MM.1S (cell line): ENCODE measurements at regions not wholly inside any gene's neighbourhood (a gene's known extent, or its start where the extent isn't known, plus 50 kb on each side); places are given as distances from the start of the nearest gene placed in this dataset.
A peak's percentile ranks its signal among the peaks of the same experiment; 100 is the strongest.

Experiments used
- DNase-seq: peaks from one replicate; pipeline ENCODE4 v3.0.0-alpha.2; 2015
- H2AFZ ChIP-seq: fragments of 300-600 bp; sonication (generic); 2 replicates; pipeline ENCODE4 v1.6.0; 2016; ENCODE audit warnings: antibody characterized with exemption, low read length
- H3F3A ChIP-seq: fragments of 300-600 bp; sonication (generic); 2 replicates; pipeline ENCODE4 v1.6.1; 2016; ENCODE audit warnings: mild to moderate bottlenecking, antibody characterized with exemption, low read length, moderate library complexity, mixed read lengths; ENCODE audit not compliant: insufficient read depth
- H3K27ac ChIP-seq: fragments of 300-600 bp; sonication (generic); 2 replicates; pipeline ENCODE4 v1.5.1; 2016; ENCODE audit warnings: mild to moderate bottlenecking, low read length
- H3K27me3 ChIP-seq: fragments of 300-600 bp; sonication (generic); replicated peaks from 2 replicates; pipeline ENCODE4 v1.6.0; 2016; ENCODE audit warnings: low read length; ENCODE audit not compliant: insufficient read depth
- H3K36me3 ChIP-seq: fragments of 300-600 bp; sonication (generic); replicated peaks from 2 replicates; pipeline ENCODE4 v1.6.1; 2016; ENCODE audit warnings: mild to moderate bottlenecking, low read length, mixed read lengths; ENCODE audit not compliant: insufficient read depth
- H3K4me1 ChIP-seq: fragments of 300-600 bp; sonication (generic); 2 replicates; pipeline ENCODE4 v1.6.1; 2016; ENCODE audit warnings: low read length, mixed read lengths
- H3K4me2 ChIP-seq: fragments of 300-600 bp; sonication (generic); 2 replicates; pipeline ENCODE4 v1.6.0; 2016; ENCODE audit warnings: low read depth, low read length
- H3K4me3 ChIP-seq: fragments of 300-600 bp; sonication (generic); 2 replicates; pipeline ENCODE4 v1.5.1; 2016; ENCODE audit warnings: low read length, mixed read lengths
- H3K79me2 ChIP-seq: fragments of 300-600 bp; sonication (generic); 2 replicates; pipeline ENCODE4 v1.6.1; 2016; ENCODE audit warnings: mixed run types, low read length, mixed read lengths
- H3K9ac ChIP-seq: fragments of 300-600 bp; sonication (generic); 2 replicates; pipeline ENCODE4 v1.6.1; 2016; ENCODE audit warnings: low read length, mixed read lengths
- H3K9me2 ChIP-seq: fragments of 300-600 bp; sonication (generic); replicated peaks from 2 replicates; pipeline ENCODE4 v1.6.1; 2016; ENCODE audit warnings: mild to moderate bottlenecking, low read length, mixed read lengths; ENCODE audit not compliant: insufficient read depth
- H3K9me3 ChIP-seq: fragments of 300-600 bp; sonication (generic); replicated peaks from 2 replicates; pipeline ENCODE4 v1.6.1; 2016; ENCODE audit warnings: mild to moderate bottlenecking, low read length, mixed read lengths; ENCODE audit not compliant: insufficient read depth
- H4K20me1 ChIP-seq: fragments of 300-600 bp; sonication (generic); 2 replicates; pipeline ENCODE4 v1.6.1; 2016; ENCODE audit warnings: mild to moderate bottlenecking, low read length, moderate library complexity, mixed read lengths; ENCODE audit not compliant: insufficient read depth
- EZH2 ChIP-seq: fragments of 300-600 bp; sonication (generic); optimal IDR thresholded peaks from 2 replicates; pipeline ENCODE3; 2017; ENCODE audit warnings: low read depth, mild to moderate bottlenecking, antibody characterized with exemption, low read length, mixed read lengths
- EZH2phosphoT487 ChIP-seq: fragments of 300-600 bp; sonication (generic); IDR thresholded peaks from 2 replicates; pipeline ENCODE4 v1.6.1; 2018; ENCODE audit warnings: antibody characterized with exemption, low read length
- TF ChIP-seq, protein P1 (sequence below): fragments of 300-600 bp; sonication (generic); IDR thresholded peaks from 2 replicates; pipeline ENCODE4 v1.5.1; 2016; ENCODE audit warnings: antibody characterized with exemption, low read length, mixed read lengths

DNA sequence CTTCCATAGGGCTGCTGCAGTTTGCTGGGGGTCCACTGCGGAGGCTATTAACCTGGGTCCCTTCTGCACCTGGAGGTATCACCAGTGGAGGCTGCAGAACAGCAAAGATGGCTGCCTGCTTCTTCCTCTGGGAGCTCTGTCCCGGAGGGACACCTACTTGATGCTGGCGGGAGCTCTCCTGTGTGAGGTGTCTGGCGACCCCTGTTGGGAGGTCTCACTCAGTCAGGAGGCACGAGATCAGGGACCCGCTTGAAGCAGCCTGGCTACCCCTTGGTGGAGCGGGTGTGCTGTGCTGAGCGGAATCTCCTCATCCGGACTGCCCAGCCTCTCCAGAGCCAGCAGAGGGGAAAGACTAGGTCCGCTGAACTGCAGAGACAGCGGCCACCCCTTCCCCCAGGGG, 56.0 kb upstream of the CTXND1 start:
- H3K9ac ChIP-seq = no peak overlapping the region
- no peak overlapping the region for H3K4me3 ChIP-seq
- TF ChIP-seq, protein P1, sequence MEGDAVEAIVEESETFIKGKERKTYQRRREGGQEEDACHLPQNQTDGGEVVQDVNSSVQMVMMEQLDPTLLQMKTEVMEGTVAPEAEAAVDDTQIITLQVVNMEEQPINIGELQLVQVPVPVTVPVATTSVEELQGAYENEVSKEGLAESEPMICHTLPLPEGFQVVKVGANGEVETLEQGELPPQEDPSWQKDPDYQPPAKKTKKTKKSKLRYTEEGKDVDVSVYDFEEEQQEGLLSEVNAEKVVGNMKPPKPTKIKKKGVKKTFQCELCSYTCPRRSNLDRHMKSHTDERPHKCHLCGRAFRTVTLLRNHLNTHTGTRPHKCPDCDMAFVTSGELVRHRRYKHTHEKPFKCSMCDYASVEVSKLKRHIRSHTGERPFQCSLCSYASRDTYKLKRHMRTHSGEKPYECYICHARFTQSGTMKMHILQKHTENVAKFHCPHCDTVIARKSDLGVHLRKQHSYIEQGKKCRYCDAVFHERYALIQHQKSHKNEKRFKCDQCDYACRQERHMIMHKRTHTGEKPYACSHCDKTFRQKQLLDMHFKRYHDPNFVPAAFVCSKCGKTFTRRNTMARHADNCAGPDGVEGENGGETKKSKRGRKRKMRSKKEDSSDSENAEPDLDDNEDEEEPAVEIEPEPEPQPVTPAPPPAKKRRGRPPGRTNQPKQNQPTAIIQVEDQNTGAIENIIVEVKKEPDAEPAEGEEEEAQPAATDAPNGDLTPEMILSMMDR = no peak
- TF ChIP-seq EZH2phosphoT487 (no peak), EZH2 (no peak)
- peaks cover 21% of the 10 kb centered on the region for H3K4me1 ChIP-seq
- no peaks in the 10 kb centered on the region for H3K9me3 ChIP-seq
- H3K27me3 ChIP-seq = no peaks in the 10 kb centered on the region
- H3K4me2 ChIP-seq = no peak overlapping the region
- H3K9me2 ChIP-seq = no peaks in the 10 kb centered on the region
- DNase-seq = no peak
- H3K79me2 ChIP-seq = no peaks in the 10 kb centered on the region
- H3F3A ChIP-seq = peaks cover 8% of the 10 kb centered on the region; the same call in 1 of the 2 replicates
- H3K36me3 ChIP-seq = no peaks in the 10 kb centered on the region
- no peaks in the 10 kb centered on the region for H4K20me1 ChIP-seq
- no peak overlapping the region for H2AFZ ChIP-seq
- no peak overlapping the region for H3K27ac ChIP-seq

DNA sequence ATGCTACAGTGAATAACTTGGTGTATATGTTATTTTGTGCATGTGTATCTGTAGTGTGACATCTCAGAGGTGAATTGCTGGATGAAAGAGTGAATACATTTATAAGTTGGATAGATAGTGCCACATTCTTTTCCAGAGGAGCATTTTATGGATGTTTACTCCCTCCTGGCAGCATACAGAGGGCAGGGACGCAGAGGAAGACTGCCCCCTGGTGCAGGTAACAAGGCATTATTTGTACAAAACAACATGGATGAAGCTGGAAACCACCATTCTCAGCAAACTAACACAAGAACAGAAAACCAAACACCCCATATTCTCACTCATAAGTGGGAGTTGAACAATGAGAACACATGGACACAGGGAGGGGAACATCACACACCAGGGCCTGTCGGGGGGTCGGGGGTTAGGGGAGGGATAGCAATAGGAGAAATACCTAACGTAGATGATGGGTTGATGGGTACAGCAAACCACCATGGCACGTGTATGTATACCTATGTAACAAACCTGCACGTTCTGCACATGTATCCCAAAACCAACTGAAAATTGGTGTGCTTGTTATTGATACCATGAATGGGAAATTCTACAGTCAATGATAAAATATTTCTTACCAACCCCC, 57.9 kb upstream of the CTXND1 start:
- H3K27ac ChIP-seq = no peak overlapping the region
- no peak overlapping the region for H3K4me2 ChIP-seq
- H3K4me3 ChIP-seq = no peak overlapping the region
- H3K4me1 ChIP-seq = peaks cover 18% of the 10 kb centered on the region
- H3K9me2 ChIP-seq = no peaks in the 10 kb centered on the region
- no peak overlapping the region for H2AFZ ChIP-seq
- H4K20me1 ChIP-seq = no peaks in the 10 kb centered on the region
- no peaks in the 10 kb centered on the region for H3K36me3 ChIP-seq
- H3K27me3 ChIP-seq = no peaks in the 10 kb centered on the region
- peaks cover 8% of the 10 kb centered on the region; the same call in 1 of the 2 replicates for H3F3A ChIP-seq
- H3K9ac ChIP-seq = no peak overlapping the region
- TF ChIP-seq EZH2phosphoT487 (no peak), EZH2 (no peak)
- TF ChIP-seq, protein P1 = peak; percentile 56
- H3K9me3 ChIP-seq = no peaks in the 10 kb centered on the region
- DNase-seq = no peak
- no peaks in the 10 kb centered on the region for H3K79me2 ChIP-seq

DNA sequence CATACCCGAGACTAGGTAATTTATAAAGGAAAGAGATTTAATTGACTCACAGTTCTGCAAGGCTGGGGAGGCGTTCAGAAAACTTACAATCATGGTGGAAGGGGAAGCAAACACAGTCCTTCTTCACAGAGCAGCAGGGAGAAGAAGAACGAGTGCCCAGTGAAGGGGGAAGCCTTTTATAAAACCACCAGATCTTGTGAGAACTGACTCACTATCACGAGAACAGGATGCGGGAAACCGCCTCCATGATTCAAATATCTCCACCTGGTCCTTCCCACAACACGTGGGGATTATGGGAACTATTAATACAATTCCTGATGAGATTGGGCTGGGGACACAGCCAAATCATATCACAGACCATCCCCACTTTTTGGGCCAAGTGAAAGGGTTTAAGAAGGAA, 58.8 kb upstream of the CTXND1 start:
- no peak overlapping the region for H2AFZ ChIP-seq

More for the DNA sequence above, 58.8 kb upstream of the CTXND1 start:
- peaks cover 8% of the 10 kb centered on the region; the same call in 1 of the 2 replicates for H3F3A ChIP-seq
- H3K27ac ChIP-seq = no peak overlapping the region
- no peak for TF ChIP-seq EZH2phosphoT487
- TF ChIP-seq, protein P1 = no peak
- TF ChIP-seq EZH2 = no peak
- no peak for DNase-seq
- H3K36me3 ChIP-seq = no peaks in the 10 kb centered on the region
- peaks cover 18% of the 10 kb centered on the region for H3K4me1 ChIP-seq
- no peaks in the 10 kb centered on the region for H3K27me3 ChIP-seq
- H3K9ac ChIP-seq = no peak overlapping the region
- no peaks in the 10 kb centered on the region for H3K79me2 ChIP-seq
- no peak overlapping the region for H3K4me2 ChIP-seq
- no peak overlapping the region for H3K4me3 ChIP-seq
- no peaks in the 10 kb centered on the region for H3K9me2 ChIP-seq
- no peaks in the 10 kb centered on the region for H4K20me1 ChIP-seq
- H3K9me3 ChIP-seq = no peaks in the 10 kb centered on the region
